ENCODE measurements at regions not wholly inside any gene's neighbourhood (a gene's known extent, or its start where the extent isn't known, plus 50 kb on each side); places are given as distances from the start of the nearest gene placed in this dataset.

DNA sequence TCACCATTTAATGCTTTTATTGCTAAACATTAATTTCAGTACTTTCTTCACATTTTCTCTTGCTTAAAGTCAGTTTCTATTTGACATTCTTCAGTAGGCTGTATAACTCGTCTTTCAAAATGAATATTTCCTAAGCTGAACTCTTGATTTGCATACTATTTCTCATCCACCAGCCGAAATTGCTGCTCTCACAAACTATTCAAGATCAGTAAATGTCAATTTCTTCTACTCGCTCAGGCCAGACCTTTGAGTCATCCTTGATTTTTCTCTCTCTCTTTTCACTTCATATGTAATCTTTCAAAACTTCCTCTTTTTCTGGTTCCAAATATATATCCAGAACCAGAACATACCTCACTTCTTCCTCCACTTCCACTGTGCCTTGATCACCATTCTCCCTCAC is 990.0 kb downstream of the KCNT2 start:
- TF ChIP-seq, protein P1, sequence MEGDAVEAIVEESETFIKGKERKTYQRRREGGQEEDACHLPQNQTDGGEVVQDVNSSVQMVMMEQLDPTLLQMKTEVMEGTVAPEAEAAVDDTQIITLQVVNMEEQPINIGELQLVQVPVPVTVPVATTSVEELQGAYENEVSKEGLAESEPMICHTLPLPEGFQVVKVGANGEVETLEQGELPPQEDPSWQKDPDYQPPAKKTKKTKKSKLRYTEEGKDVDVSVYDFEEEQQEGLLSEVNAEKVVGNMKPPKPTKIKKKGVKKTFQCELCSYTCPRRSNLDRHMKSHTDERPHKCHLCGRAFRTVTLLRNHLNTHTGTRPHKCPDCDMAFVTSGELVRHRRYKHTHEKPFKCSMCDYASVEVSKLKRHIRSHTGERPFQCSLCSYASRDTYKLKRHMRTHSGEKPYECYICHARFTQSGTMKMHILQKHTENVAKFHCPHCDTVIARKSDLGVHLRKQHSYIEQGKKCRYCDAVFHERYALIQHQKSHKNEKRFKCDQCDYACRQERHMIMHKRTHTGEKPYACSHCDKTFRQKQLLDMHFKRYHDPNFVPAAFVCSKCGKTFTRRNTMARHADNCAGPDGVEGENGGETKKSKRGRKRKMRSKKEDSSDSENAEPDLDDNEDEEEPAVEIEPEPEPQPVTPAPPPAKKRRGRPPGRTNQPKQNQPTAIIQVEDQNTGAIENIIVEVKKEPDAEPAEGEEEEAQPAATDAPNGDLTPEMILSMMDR (IDR thresholded peaks at IDR 0.05): no peak
- TF ChIP-seq POLR2A (IDR thresholded peaks at IDR 0.05): no peak
